NCI-H226 (cell line): ENCODE measurements at regions not wholly inside any gene's neighbourhood (a gene's known extent, or its start where the extent isn't known, plus 50 kb on each side); places are given as distances from the start of the nearest gene placed in this dataset.
A peak's percentile ranks its signal among the peaks of the same experiment; 100 is the strongest.

Source experiments
- DNase-seq: peaks from one replicate; pipeline ENCODE4 v3.0.0-alpha.2; 2015

GRCh38 chr5:124663101-124663506 lies 83.3 kb downstream of the ZNF608 start:
- peak; percentile 42 for DNase-seq

GRCh38 chr5:124662181-124662781 lies 84.2 kb downstream of the ZNF608 start:
- DNase-seq: no peak

GRCh38 chr5:124661317-124662141 lies 84.9 kb downstream of the ZNF608 start:
- DNase-seq: peak; percentile 90

- DNase-seq: peak; percentile 90
These were observed 86.0 kb downstream of the ZNF608 start for GRCh38 chr5:124660229-124661093.

- no peak for DNase-seq
These were observed 86.6 kb downstream of the ZNF608 start for GRCh38 chr5:124659798-124660197.

- DNase-seq: no peak
These were observed 87.4 kb downstream of the ZNF608 start for GRCh38 chr5:124658867-124659557.

- DNase-seq: peak; percentile 47
These were observed 90.4 kb downstream of the ZNF608 start for GRCh38 chr5:124655921-124656511.

- no peak for DNase-seq
These were observed 91.1 kb downstream of the ZNF608 start for GRCh38 chr5:124655251-124655917.

GRCh38 chr5:124654418-124654817 lies 92.0 kb downstream of the ZNF608 start:
- DNase-seq: no peak

GRCh38 chr5:124653666-124654065 lies 92.8 kb downstream of the ZNF608 start:
- DNase-seq: no peak

- DNase-seq: no peak
These were observed 93.5 kb downstream of the ZNF608 start for GRCh38 chr5:124652892-124653441.

GRCh38 chr5:124652514-124652819 lies 94.0 kb downstream of the ZNF608 start:
- no peak for DNase-seq

GRCh38 chr5:124651663-124652513 lies 94.6 kb downstream of the ZNF608 start:
- peak; percentile 81 for DNase-seq

- DNase-seq: no peak
These were observed 95.3 kb downstream of the ZNF608 start for GRCh38 chr5:124650951-124651662.

GRCh38 chr5:124650147-124650561 lies 96.3 kb downstream of the ZNF608 start:
- DNase-seq: no peak

GRCh38 chr5:124649491-124650146 lies 96.8 kb downstream of the ZNF608 start:
- peak; percentile 35 for DNase-seq

- DNase-seq: no peak
These were observed 97.5 kb downstream of the ZNF608 start for GRCh38 chr5:124648902-124649467.

GRCh38 chr5:124647352-124647751 lies 99.1 kb downstream of the ZNF608 start:
- no peak for DNase-seq

- DNase-seq: no peak
These were observed 101.0 kb downstream of the ZNF608 start for GRCh38 chr5:124645396-124645795.
